Vagina (tissue), 2 donors: ENCODE measurements at regions not wholly inside any gene's neighbourhood (a gene's known extent, or its start where the extent isn't known, plus 50 kb on each side); places are given as distances from the start of the nearest gene placed in this dataset.

Experiments
- POLR2A ChIP-seq, 2 donors: fragments of 450-650 bp; IDR thresholded peaks; one replicate each; pipeline ENCODE4 v1.6.1; 2017; ENCODE audit warnings: antibody characterized with exemption in 2 of 2, mild to moderate bottlenecking in 2 of 2, moderate library complexity in 2 of 2
- POLR2AphosphoS5 ChIP-seq, 2 donors: sonication (generic); formaldehyde crosslinking; IDR thresholded peaks; one replicate each; pipeline ENCODE4 v1.9.0; 2017; ENCODE audit warnings: antibody characterized with exemption in 2 of 2, mild to moderate bottlenecking in 2 of 2, low read depth in 1 of 2; ENCODE audit not compliant: insufficient read depth in 1 of 2
- TF ChIP-seq, protein P1 (sequence below), 3 experiments: fragments of 450-650 bp in 2 of 3; fragments of 200-600 bp in 1 of 3; sonication (generic) in 1 of 3; IDR thresholded peaks; one replicate each; pipeline ENCODE4 v1.5.1; 2017 to 2019; ENCODE audit warnings: antibody characterized with exemption in 3 of 3, mild to moderate bottlenecking in 2 of 3, moderate library complexity in 2 of 3

DNA sequence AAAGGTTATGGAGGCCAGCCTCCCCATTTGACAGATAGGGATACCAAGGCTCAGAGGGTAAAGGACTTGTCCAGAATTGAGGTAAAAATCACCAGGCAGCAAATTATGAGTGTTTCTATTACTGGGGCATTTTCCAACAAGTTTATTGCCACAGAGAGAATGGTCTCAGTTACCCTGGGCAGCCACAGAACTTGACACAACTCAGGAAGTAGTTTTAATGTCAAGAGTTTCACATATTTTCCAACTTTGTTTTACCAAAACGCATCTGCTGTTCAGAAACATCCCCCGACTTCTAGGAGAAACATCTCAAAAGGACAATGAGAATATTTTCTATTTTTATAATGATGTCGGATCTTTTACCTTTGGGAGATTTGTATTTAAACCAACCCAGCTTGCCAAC is 107.5 kb upstream of the MRPS22 start:
- TF ChIP-seq, protein P1, sequence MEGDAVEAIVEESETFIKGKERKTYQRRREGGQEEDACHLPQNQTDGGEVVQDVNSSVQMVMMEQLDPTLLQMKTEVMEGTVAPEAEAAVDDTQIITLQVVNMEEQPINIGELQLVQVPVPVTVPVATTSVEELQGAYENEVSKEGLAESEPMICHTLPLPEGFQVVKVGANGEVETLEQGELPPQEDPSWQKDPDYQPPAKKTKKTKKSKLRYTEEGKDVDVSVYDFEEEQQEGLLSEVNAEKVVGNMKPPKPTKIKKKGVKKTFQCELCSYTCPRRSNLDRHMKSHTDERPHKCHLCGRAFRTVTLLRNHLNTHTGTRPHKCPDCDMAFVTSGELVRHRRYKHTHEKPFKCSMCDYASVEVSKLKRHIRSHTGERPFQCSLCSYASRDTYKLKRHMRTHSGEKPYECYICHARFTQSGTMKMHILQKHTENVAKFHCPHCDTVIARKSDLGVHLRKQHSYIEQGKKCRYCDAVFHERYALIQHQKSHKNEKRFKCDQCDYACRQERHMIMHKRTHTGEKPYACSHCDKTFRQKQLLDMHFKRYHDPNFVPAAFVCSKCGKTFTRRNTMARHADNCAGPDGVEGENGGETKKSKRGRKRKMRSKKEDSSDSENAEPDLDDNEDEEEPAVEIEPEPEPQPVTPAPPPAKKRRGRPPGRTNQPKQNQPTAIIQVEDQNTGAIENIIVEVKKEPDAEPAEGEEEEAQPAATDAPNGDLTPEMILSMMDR (IDR thresholded peaks at IDR 0.05), result no peak
- TF ChIP-seq POLR2AphosphoS5 (IDR thresholded peaks at IDR 0.05; ENCODE audit: insufficient read depth in 1 of 2, low read depth in 1 of 2) (no peak), POLR2A (IDR thresholded peaks at IDR 0.05) (no peak)
